IMR-90 (cell line): ENCODE measurements at regions not wholly inside any gene's neighbourhood (a gene's known extent, or its start where the extent isn't known, plus 50 kb on each side); places are given as distances from the start of the nearest gene placed in this dataset.

ENCODE experiments used
- ATAC-seq: fragments of 200-7000 bp; cut with Tn5 transposase; 2 replicates; pipeline ENCODE4 v1.9.1; 2020; ENCODE audit warnings: low read depth, mild to moderate bottlenecking, moderate library complexity
- BruUV-seq: library from RNA; stranded (reverse); fragments of 400-500 nt; replicated peaks from 2 replicates; lab custom pipeline; 2021; lab: Mats Ljungman, UMichigan
- CTCF ChIA-PET: fragments of 300-600 bp; formaldehyde crosslinking; extraction: SDS; loops from one replicate; lab custom pipeline; 2021; ENCODE audit warnings: antibody characterized with exemption; lab: Yijun Ruan, JAX
- POLR2A ChIA-PET: fragments of 300-600 bp; sonication (Branson Sonifier 250); formaldehyde crosslinking; loops from one replicate; lab custom pipeline; 2022; ENCODE audit warnings: antibody characterized with exemption; ENCODE audit not compliant: unreplicated experiment; lab: Charles Lee
- DNase-seq: peaks from one replicate; pipeline ENCODE4 v3.0.0; 2013
- H2AFZ ChIP-seq: replicated peaks from 2 replicates; pipeline ENCODE3; 2013; ENCODE audit warnings: low read length, mild to moderate bottlenecking; ENCODE audit not compliant: poor library complexity
- H2AK5ac ChIP-seq: 2 replicates; pipeline ENCODE4 v1.6.1; 2013; ENCODE audit warnings: low read depth, low read length, inconsistent platforms
- H2AK9ac ChIP-seq: replicated peaks from 2 replicates; pipeline ENCODE3; 2013; ENCODE audit warnings: mild to moderate bottlenecking, low read depth, low read length, moderate library complexity; ENCODE audit not compliant: poor library complexity
- H2BK120ac ChIP-seq: 2 replicates; pipeline ENCODE4 v1.6.1; 2013; ENCODE audit warnings: low read depth, low read length, inconsistent platforms
- H2BK15ac ChIP-seq: 3 replicates; pipeline ENCODE4 v1.6.1; 2013; ENCODE audit warnings: low read depth, low read length, inconsistent platforms
- H2BK20ac ChIP-seq: 2 replicates; pipeline ENCODE4 v1.6.1; 2013; ENCODE audit warnings: low read depth, mild to moderate bottlenecking, inconsistent platforms, low read length, moderate library complexity
- H2BK5ac ChIP-seq: 2 replicates; pipeline ENCODE4 v1.6.1; 2013; ENCODE audit warnings: mild to moderate bottlenecking, low read depth, low read length, inconsistent platforms; ENCODE audit not compliant: poor library complexity, severe bottlenecking
- H3K14ac ChIP-seq: replicated peaks from 2 replicates; pipeline ENCODE4 v1.6.1; 2013; ENCODE audit warnings: low read depth, low read length, inconsistent platforms
- H3K18ac ChIP-seq: 2 replicates; pipeline ENCODE4 v1.6.1; 2013; ENCODE audit warnings: low read depth, low read length, control low read depth
- H3K23ac ChIP-seq: 2 replicates; pipeline ENCODE4 v1.6.1; 2013; ENCODE audit warnings: low read depth, low read length, inconsistent platforms
- H3K27ac ChIP-seq: 2 replicates; pipeline ENCODE4 v1.5.1; 2013; ENCODE audit warnings: mild to moderate bottlenecking, control low read depth, low read length; ENCODE audit not compliant: insufficient read depth
- H3K27me3 ChIP-seq: 2 replicates; pipeline ENCODE4 v1.6.1; 2013; ENCODE audit warnings: low read length; ENCODE audit not compliant: control insufficient read depth, insufficient read depth
- H3K36me3 ChIP-seq: 2 replicates; pipeline ENCODE4 v1.6.1; 2013; ENCODE audit warnings: low read length, mixed read lengths; ENCODE audit not compliant: control insufficient read depth, insufficient read depth
- H3K4ac ChIP-seq: 2 replicates; pipeline ENCODE4 v1.6.1; 2013; ENCODE audit warnings: low read depth, low read length, inconsistent platforms
- H3K4me1 ChIP-seq: 2 replicates; pipeline ENCODE4 v1.6.1; 2013; ENCODE audit warnings: low read length, mixed read lengths; ENCODE audit not compliant: control insufficient read depth, insufficient read depth
- H3K4me2 ChIP-seq: 2 replicates; pipeline ENCODE4 v1.6.1; 2013; ENCODE audit warnings: low read depth, mild to moderate bottlenecking, control low read depth, low read length, moderate library complexity
- H3K4me3 ChIP-seq: 2 replicates; pipeline ENCODE4 v1.5.1; 2013; ENCODE audit warnings: low read depth, mild to moderate bottlenecking, control low read depth, low read length, moderate library complexity; ENCODE audit not compliant: insufficient read depth
- H3K56ac ChIP-seq: 2 replicates; pipeline ENCODE4 v1.6.1; 2013; ENCODE audit warnings: low read length, inconsistent platforms; ENCODE audit not compliant: insufficient read depth; ENCODE audit errors: extremely low read depth
- H3K79me1 ChIP-seq, 2 experiments: 2 replicates each; pipeline ENCODE4 v1.6.1; 2013; ENCODE audit warnings: low read length in 2 of 2, inconsistent platforms in 1 of 2, low read depth in 1 of 2
- H3K9ac ChIP-seq: 2 replicates; pipeline ENCODE4 v1.6.1; 2013; ENCODE audit warnings: low read depth, low read length, control low read depth
- H3K9me1 ChIP-seq: 2 replicates; pipeline ENCODE4 v1.6.1; 2013; ENCODE audit warnings: low read length, inconsistent platforms; ENCODE audit not compliant: insufficient read depth
- H3K9me3 ChIP-seq: 2 replicates; pipeline ENCODE4 v1.6.1; 2013; ENCODE audit warnings: low read length; ENCODE audit not compliant: control insufficient read depth, insufficient read depth
- H4K20me1 ChIP-seq: 2 replicates; pipeline ENCODE4 v1.6.1; 2013; ENCODE audit warnings: low read length, inconsistent platforms; ENCODE audit not compliant: insufficient read depth
- H4K5ac ChIP-seq: 2 replicates; pipeline ENCODE4 v1.6.1; 2013; ENCODE audit warnings: mild to moderate bottlenecking, low read depth, low read length, control low read depth
- H4K8ac ChIP-seq, 2 experiments: 2 replicates each; pipeline ENCODE4 v1.6.1; 2013; ENCODE audit warnings: low read depth in 2 of 2, low read length in 2 of 2, control low read depth in 1 of 2, inconsistent platforms in 1 of 2
- H4K91ac ChIP-seq: 2 replicates; pipeline ENCODE4 v1.6.1; 2013; ENCODE audit warnings: low read depth, low read length, inconsistent platforms; ENCODE audit not compliant: insufficient read depth
- SMC3 ChIP-seq: fragments of 150-350 bp; IDR thresholded peaks from 2 replicates; pipeline ENCODE4 v1.6.1; 2016; ENCODE audit warnings: low read depth, mild to moderate bottlenecking, antibody characterized with exemption, low read length, moderate library complexity
- WGBS, 2 experiments: methylation state at CpG; one replicate each; pipeline versions ENCODE4 v1.1.5 to v1.1.7; 2013; ENCODE audit warnings: missing lambda C conversion rate in 2 of 2; ENCODE audit not compliant: insufficient read length in 1 of 2; ENCODE audit errors: extremely low coverage in 2 of 2; 5-methylcytosine and 5-hydroxymethylcytosine counted together
- dilution Hi-C: fragments of 300-500 bp; cut with HindIII; formaldehyde crosslinking; loops from one replicate; pipeline ENCODE4 v1.14.3; 2018; ENCODE audit warnings: low sequenced_read_pairs; ENCODE audit not compliant: unreplicated experiment
- in situ Hi-C: fragments of 300-500 bp; cut with MboI; formaldehyde crosslinking; loops from 3 replicates; pipeline ENCODE4 v1.14.3; 2019; ENCODE audit warnings: low sequenced_read_pairs, inconsistent platforms, mixed read lengths
- intact Hi-C: fragments of 100-400 bp; cut with micrococcal nuclease; formaldehyde crosslinking; loops from 2 replicates; pipeline ENCODE4 v1.10.0; 2022

DNA sequence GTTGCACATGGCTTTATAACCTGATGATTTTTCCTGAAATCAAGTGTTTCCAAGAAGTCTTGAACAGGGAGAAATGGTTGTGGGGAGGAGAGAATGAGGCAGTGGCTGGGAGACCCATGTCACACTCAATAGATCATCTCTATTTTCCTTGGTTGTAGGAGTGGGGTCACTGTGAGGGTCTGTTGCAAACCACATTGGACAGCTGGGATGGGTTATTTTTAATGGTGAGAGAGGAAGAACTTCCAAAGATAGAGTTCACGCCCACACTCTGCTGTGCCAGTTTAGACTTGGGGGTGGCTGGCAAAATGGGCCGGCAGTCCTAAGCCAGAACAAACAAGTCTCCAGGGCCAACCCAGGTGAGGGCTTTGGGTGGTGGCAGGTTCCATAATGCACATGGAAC, 196.2 kb upstream of the ADRA1D start:
- H2AFZ ChIP-seq = peak overlapping the region; percentile 56
- H3K9ac ChIP-seq = no peak overlapping the region
- no peak overlapping the region for H4K5ac ChIP-seq
- peak overlapping the region; percentile 28; the same call in 1 of the 2 replicates for H2BK120ac ChIP-seq
- WGBS, 2 experiments = no CpG with 5 or more reads among the region's 2 CpGs
- no peak for TF ChIP-seq SMC3
- H3K23ac ChIP-seq = no peak overlapping the region
- ChIA-PET POLR2A (no interaction called here), CTCF (no interaction called here)
- H3K4me2 ChIP-seq = no peak overlapping the region
- peak overlapping the region; percentile 23; the same call in 1 of the 3 replicates for H2BK15ac ChIP-seq
- no peak overlapping the region for H2AK9ac ChIP-seq
- in situ Hi-C loops (no loop called here), intact Hi-C loops (no loop called here), dilution Hi-C loops (no loop called here)
- H2AK5ac ChIP-seq = peak overlapping the region; percentile 23; the same call in 1 of the 2 replicates
- H3K27ac ChIP-seq = no peak overlapping the region
- no peak overlapping the region for H3K4me3 ChIP-seq
- H3K36me3 ChIP-seq = no peaks in the 10 kb centered on the region
- 0 out of 2 replicates have a peak overlapping the region, but pooled peaks have one; percentile 10 for H4K91ac ChIP-seq
- no peak overlapping the region for H3K18ac ChIP-seq
- H3K4ac ChIP-seq = no peak overlapping the region
- no peak overlapping the region for H4K8ac ChIP-seq
- ATAC-seq = no peak
- no peaks in the 10 kb centered on the region for H3K79me1 ChIP-seq
- peaks cover 8% of the 10 kb centered on the region for H3K4me1 ChIP-seq
- peak overlapping the region; percentile 48; the same call in 1 of the 2 replicates for H3K14ac ChIP-seq
- no peaks in the 10 kb centered on the region for H4K20me1 ChIP-seq
- no peaks in the 10 kb centered on the region for H3K9me3 ChIP-seq
- no peak overlapping the region for H2BK20ac ChIP-seq
- H2BK5ac ChIP-seq = no peak overlapping the region
- H3K56ac ChIP-seq = no peak overlapping the region
- H3K27me3 ChIP-seq = no peaks in the 10 kb centered on the region
- no peak for DNase-seq
- BruUV-seq = no TSS peak
- no peaks in the 10 kb centered on the region; the same call in 1 of the 2 replicates for H3K9me1 ChIP-seq
